H1 (cell line): ENCODE measurements at regions not wholly inside any gene's neighbourhood (a gene's known extent, or its start where the extent isn't known, plus 50 kb on each side); places are given as distances from the start of the nearest gene placed in this dataset.
A peak's percentile ranks its signal among the peaks of the same experiment; 100 is the strongest.

Experiments
- CTCF ChIA-PET: fragments of 300-600 bp; sonication (Branson Sonifier 250); formaldehyde crosslinking; loops from one replicate; lab custom pipeline; 2021; ENCODE audit not compliant: partially characterized antibody; lab: Charles Lee
- POLR2A ChIA-PET: fragments of 300-600 bp; sonication (Branson Sonifier 250); formaldehyde crosslinking; loops from one replicate; lab custom pipeline; 2021; ENCODE audit warnings: inconsistent platforms; ENCODE audit not compliant: partially characterized antibody; lab: Charles Lee
- DNase-seq, 2 experiments: peaks; one replicate each; pipeline versions ENCODE4 v3.0.0 to v3.0.0-alpha.2; 2010 to 2022; ENCODE audit warnings: low spot score in 2 of 2, low read depth in 1 of 2, mixed read lengths in 1 of 2
- FAIRE-seq: peaks from 2 replicates; lab custom pipeline; 2011; peaks lifted over from hg19 to GRCh38; lab: Jason Lieb, UNC
- H2AFZ ChIP-seq: 2 replicates; pipeline ENCODE4 v1.8.1; 2012; ENCODE audit warnings: low read length, inconsistent platforms
- H2AK5ac ChIP-seq: 2 replicates; pipeline ENCODE4 v1.6.1; 2013; ENCODE audit warnings: low read depth, low read length
- H2BK120ac ChIP-seq: replicated peaks from 2 replicates; pipeline ENCODE3; 2013; ENCODE audit warnings: low read depth, low read length, inconsistent platforms
- H2BK12ac ChIP-seq: 2 replicates; pipeline ENCODE4 v1.6.1; 2013; ENCODE audit warnings: low read depth, low read length
- H2BK15ac ChIP-seq: 2 replicates; pipeline ENCODE4 v1.6.1; 2013; ENCODE audit warnings: low read length
- H2BK20ac ChIP-seq: 2 replicates; pipeline ENCODE4 v1.6.1; 2013; ENCODE audit warnings: low read length
- H2BK5ac ChIP-seq: 2 replicates; pipeline ENCODE4 v1.6.1; 2013; ENCODE audit warnings: low read depth, low read length
- H3K14ac ChIP-seq: 2 replicates; pipeline ENCODE4 v1.6.1; 2013; ENCODE audit warnings: inconsistent platforms; ENCODE audit not compliant: insufficient read length
- H3K18ac ChIP-seq: 2 replicates; pipeline ENCODE4 v1.6.1; 2013; ENCODE audit warnings: low read length; ENCODE audit errors: extremely low read depth
- H3K23ac ChIP-seq: 2 replicates; pipeline ENCODE4 v1.6.1; 2013; ENCODE audit warnings: inconsistent platforms; ENCODE audit not compliant: insufficient read length
- H3K23me2 ChIP-seq: 2 replicates; pipeline ENCODE4 v1.6.1; 2013; ENCODE audit warnings: low read depth, low read length
- H3K27ac ChIP-seq: 2 replicates; pipeline ENCODE4 v1.6.1; 2011; ENCODE audit warnings: low read depth, low read length, inconsistent platforms
- H3K27me3 ChIP-seq, 4 experiments: replicated peaks in 1 of 4; 1 replicate in 1 of 4; 2 replicates in 3 of 4; pipeline versions ENCODE4 v1.6.1 to v1.8.1; 2011 to 2013; ENCODE audit warnings: low read length in 3 of 4, mild to moderate bottlenecking in 3 of 4, inconsistent platforms in 2 of 4, mixed read lengths in 2 of 4, moderate library complexity in 1 of 4; ENCODE audit not compliant: control insufficient read depth in 3 of 4, insufficient read depth in 3 of 4; ENCODE audit errors: extremely low read depth in 1 of 4
- H3K36me3 ChIP-seq, 4 experiments: 2 replicates each; pipeline versions ENCODE4 v1.6.1 to v1.8.1; 2011 to 2013; ENCODE audit warnings: mild to moderate bottlenecking in 4 of 4, low read length in 3 of 4, moderate library complexity in 2 of 4, control low read depth in 1 of 4, inconsistent platforms in 1 of 4; ENCODE audit not compliant: insufficient read depth in 4 of 4, control insufficient read depth in 2 of 4
- H3K4ac ChIP-seq: replicated peaks from 2 replicates; pipeline ENCODE3; 2013; ENCODE audit warnings: low read length, low read depth, mixed read lengths, inconsistent platforms; ENCODE audit not compliant: insufficient read length
- H3K4me1 ChIP-seq, 4 experiments: replicated peaks in 1 of 4; 1 replicate in 1 of 4; 2 replicates in 3 of 4; pipeline versions ENCODE4 v1.6.1 to v1.8.1; 2011 to 2013; ENCODE audit warnings: low read length in 3 of 4, inconsistent platforms in 2 of 4, mixed read lengths in 1 of 4; ENCODE audit not compliant: insufficient read depth in 4 of 4, control insufficient read depth in 3 of 4
- H3K4me2 ChIP-seq, 2 experiments: 2 replicates each; pipeline versions ENCODE4 v1.6.1 to v1.8.1; 2011 to 2013; ENCODE audit warnings: low read depth in 2 of 2, low read length in 2 of 2, control low read depth in 1 of 2, inconsistent platforms in 1 of 2, mild to moderate bottlenecking in 1 of 2; ENCODE audit not compliant: insufficient read depth in 1 of 2
- H3K4me3 ChIP-seq, 4 experiments: fragments of 200-600, 300-600 bp in 1 of 4; sonication (generic), shearing (Covaris generic), sonication (Bioruptor Twin) in 1 of 4; 2 replicates each; pipeline versions ENCODE4 v1.5.1 to v1.8.1; 2011 to 2016; ENCODE audit warnings: low read length in 4 of 4, low read depth in 3 of 4, control low read depth in 2 of 4, inconsistent platforms in 2 of 4, mild to moderate bottlenecking in 2 of 4, mixed read lengths in 1 of 4, moderate library complexity in 1 of 4; ENCODE audit not compliant: insufficient read depth in 2 of 4; ENCODE audit errors: extremely low read depth in 1 of 4
- H3K56ac ChIP-seq: replicated peaks from 2 replicates; pipeline ENCODE3; 2013; ENCODE audit warnings: low read depth, mild to moderate bottlenecking, mixed read lengths, low read length, inconsistent platforms; ENCODE audit not compliant: insufficient read length
- H3K79me1 ChIP-seq: 2 replicates; pipeline ENCODE4 v1.6.1; 2013; ENCODE audit warnings: low read depth, low read length, control low read depth
- H3K79me2 ChIP-seq, 2 experiments: 2 replicates each; pipeline versions ENCODE4 v1.6.1 to v1.8.1; 2012 to 2013; ENCODE audit warnings: low read length in 2 of 2, mild to moderate bottlenecking in 2 of 2, inconsistent platforms in 1 of 2; ENCODE audit not compliant: insufficient read depth in 2 of 2, control insufficient read depth in 1 of 2
- H3K9ac ChIP-seq, 4 experiments: replicated peaks in 1 of 4; 1 replicate in 1 of 4; 2 replicates in 3 of 4; pipeline versions ENCODE4 v1.6.1 to v1.8.1; 2011 to 2013; ENCODE audit warnings: low read depth in 3 of 4, low read length in 3 of 4, control low read depth in 2 of 4, mild to moderate bottlenecking in 2 of 4, moderate library complexity in 2 of 4, inconsistent platforms in 1 of 4; ENCODE audit errors: extremely low read depth in 1 of 4
- H3K9me3 ChIP-seq, 2 experiments: 2 replicates each; pipeline versions ENCODE4 v1.6.1 to v1.8.1; 2012 to 2013; ENCODE audit warnings: mild to moderate bottlenecking in 2 of 2, moderate library complexity in 2 of 2, control low read depth in 1 of 2, inconsistent platforms in 1 of 2, low read depth in 1 of 2, low read length in 1 of 2, mixed read lengths in 1 of 2; ENCODE audit not compliant: insufficient read depth in 2 of 2
- H4K20me1 ChIP-seq, 2 experiments: replicated peaks in 1 of 2; 2 replicates each; pipeline versions ENCODE3 to v1.8.1; 2011 to 2013; ENCODE audit warnings: inconsistent platforms in 2 of 2, low read length in 2 of 2, mild to moderate bottlenecking in 1 of 2; ENCODE audit not compliant: insufficient read depth in 2 of 2, control insufficient read depth in 1 of 2
- H4K5ac ChIP-seq: 2 replicates; pipeline ENCODE4 v1.6.1; 2013; ENCODE audit warnings: low read length, low read depth, mixed read lengths, inconsistent platforms; ENCODE audit not compliant: insufficient read length
- H4K8ac ChIP-seq: 2 replicates; pipeline ENCODE4 v1.8.0; 2013; ENCODE audit warnings: mild to moderate bottlenecking, moderate library complexity, low read length, inconsistent platforms; ENCODE audit not compliant: insufficient read depth; ENCODE audit errors: extremely low read depth
- H4K91ac ChIP-seq: replicated peaks from 2 replicates; pipeline ENCODE3; 2013; ENCODE audit warnings: low read length, mixed read lengths, inconsistent platforms; ENCODE audit not compliant: insufficient read length
- BCL11A ChIP-seq, 2 experiments: IDR thresholded peaks; one replicate each; pipeline ENCODE4 v1.6.1; 2011; ENCODE audit warnings: low read depth in 2 of 2, low read length in 2 of 2, mild to moderate bottlenecking in 2 of 2
- BRCA1 ChIP-seq: IDR thresholded peaks from 2 replicates; pipeline ENCODE4 v1.6.1; 2012; ENCODE audit warnings: low read depth, low read length, improper control_type of control experiment
- CREB1 ChIP-seq: IDR thresholded peaks from 2 replicates; pipeline ENCODE4 v1.6.1; 2012; ENCODE audit warnings: inconsistent platforms
- CTBP2 ChIP-seq: IDR thresholded peaks from 2 replicates; pipeline ENCODE4 v1.7.0; 2011; ENCODE audit warnings: borderline replicate concordance, mild to moderate bottlenecking, moderate library complexity, mixed read lengths, low read length; ENCODE audit not compliant: insufficient read depth, insufficient read length
- NRF1 ChIP-seq: IDR thresholded peaks from 2 replicates; pipeline ENCODE4 v1.6.1; 2011; ENCODE audit warnings: mild to moderate bottlenecking, low read depth, low read length, improper control_type of control experiment
- RFX5 ChIP-seq: IDR thresholded peaks from 2 replicates; pipeline ENCODE4 v1.6.1; 2011; ENCODE audit warnings: low read depth, low read length, improper control_type of control experiment, borderline replicate concordance
- SAP30 ChIP-seq: fragments of 300-600 bp; sonication (generic); IDR thresholded peaks from 2 replicates; pipeline ENCODE4 v1.7.1; 2012; ENCODE audit warnings: low read length, moderate library complexity, mild to moderate bottlenecking, inconsistent platforms; ENCODE audit not compliant: insufficient read depth, insufficient replicate concordance
- SP1 ChIP-seq: IDR thresholded peaks from 2 replicates; pipeline ENCODE4 v1.6.1; 2011; ENCODE audit warnings: low read depth, low read length
- SP2 ChIP-seq: IDR thresholded peaks from 2 replicates; pipeline ENCODE4 v1.6.1; 2012; ENCODE audit warnings: mild to moderate bottlenecking, low read length, inconsistent platforms
- TAF7 ChIP-seq: optimal IDR thresholded peaks from 2 replicates; pipeline ENCODE3; 2011; ENCODE audit warnings: low read depth, mild to moderate bottlenecking, inconsistent platforms, low read length, moderate library complexity, borderline replicate concordance
- TBP ChIP-seq: IDR thresholded peaks from 2 replicates; pipeline ENCODE4 v1.6.1; 2011; ENCODE audit warnings: low read depth, low read length, improper control_type of control experiment

- Histone ChIP-seq H2AFZ (no peak overlapping the region), H3K79me2 (no peaks in the 10 kb centered on the region), H2BK120ac (no peak overlapping the region), H3K4me3 (no peak overlapping the region), H3K4me1 (peaks cover 3 to 18% (median 11%) of the 10 kb centered on the region in 4 experiments; a peak in 5 of 7 replicates), H3K23ac (no peak overlapping the region), H2BK12ac (no peak overlapping the region), H3K27ac (no peak overlapping the region), H2BK5ac (no peak overlapping the region), H2BK15ac (peak overlapping the region; percentile 33; the same call in 1 of the 2 replicates), H4K20me1 (no peaks in the 10 kb centered on the region), H2AK5ac (no peak overlapping the region), H3K56ac (no peak overlapping the region), H4K91ac (peak overlapping the region; percentile 52), H2BK20ac (peak overlapping the region; percentile 66; the same call in 1 of the 2 replicates), H3K9me3 (no peaks in the 10 kb centered on the region), H4K5ac (no peak overlapping the region), H3K4me2 (no peak overlapping the region), H4K8ac (no peak overlapping the region), H3K23me2 (peaks cover 2% of the 10 kb centered on the region), H3K36me3 (no peaks in the 10 kb centered on the region), H3K18ac (no peak overlapping the region), H3K27me3 (no peaks in the 10 kb centered on the region), H3K4ac (no peak overlapping the region), H3K79me1 (no peaks in the 10 kb centered on the region), H3K14ac (no peak overlapping the region), H3K9ac (no peak overlapping the region)
- TF ChIP-seq BRCA1 (no peak), CTBP2 (no peak), SAP30 (no peak), SP2 (no peak), BCL11A (IDR thresholded peaks at IDR 0.05; ENCODE audit: low read depth in 2 of 2, low read length in 2 of 2) (no peak), TAF7 (no peak), NRF1 (no peak), TBP (no peak), RFX5 (no peak), SP1 (no peak), CREB1 (no peak)
- no peak for FAIRE-seq
- no peak for DNase-seq
- POLR2A ChIA-PET: no interaction called here
- CTCF ChIA-PET: interaction anchor here (1.0 to 1.2 kb wide), 3 partner anchors 11 to 351 kb away, joined by 3 to 5 read pairs (median 4); no protein-coding TSS in a partner anchor
Observed at GRCh38 chr2:48209214-48209885, 105.1 kb upstream of the FOXN2 start.
